ENCODE measurements at regions not wholly inside any gene's neighbourhood (a gene's known extent, or its start where the extent isn't known, plus 50 kb on each side); places are given as distances from the start of the nearest gene placed in this dataset.

DNA sequence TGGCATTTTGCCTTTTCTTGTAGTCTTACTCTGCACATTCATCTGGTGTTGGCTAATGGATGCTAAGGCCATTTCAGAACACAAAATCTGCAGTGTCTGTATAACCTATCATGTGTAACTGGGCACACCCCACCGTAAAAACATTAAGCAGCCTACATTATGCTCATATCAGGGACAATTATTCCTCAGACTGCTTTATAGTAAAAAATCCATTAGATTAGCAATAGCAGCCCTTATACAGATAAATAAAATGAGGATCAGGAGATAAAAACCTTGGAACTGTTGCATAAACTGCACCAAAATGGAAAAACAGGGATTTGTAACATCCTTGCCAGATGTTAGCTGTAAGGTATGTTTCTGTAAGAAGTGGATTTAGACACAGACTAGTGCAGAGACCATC is 288.8 kb downstream of the HS3ST1 start:
- Mint-ChIP-seq H3K36me3 (ENCODE audit: unreplicated experiment) (no peaks in the 10 kb centered on the region), H3K4me3 (ENCODE audit: unreplicated experiment) (no peak overlapping the region), H3K4me1 (ENCODE audit: unreplicated experiment) (no peaks in the 10 kb centered on the region), H3K27me3 (ENCODE audit: unreplicated experiment) (no peaks in the 10 kb centered on the region), H3K27ac (ENCODE audit: unreplicated experiment) (no peak overlapping the region), H3K9me3 (ENCODE audit: unreplicated experiment) (peaks cover 24% of the 10 kb centered on the region)
- no peak for TF ChIP-seq CTCF (IDR thresholded peaks at IDR 0.05)
- no peak for DNase-seq (ENCODE audit: extremely low spot score, unreplicated experiment)

GRCh38 chr4:11138964-11139363 is 289.7 kb downstream of the HS3ST1 start:
- no peaks in the 10 kb centered on the region for H3K36me3 Mint-ChIP-seq (ENCODE audit: unreplicated experiment)
- DNase-seq (ENCODE audit: extremely low spot score, unreplicated experiment): no peak
- TF ChIP-seq CTCF (IDR thresholded peaks at IDR 0.05): no peak
- H3K27me3 Mint-ChIP-seq (ENCODE audit: unreplicated experiment): no peaks in the 10 kb centered on the region
- H3K4me1 Mint-ChIP-seq (ENCODE audit: unreplicated experiment): no peaks in the 10 kb centered on the region
- H3K9me3 Mint-ChIP-seq (ENCODE audit: unreplicated experiment): peaks cover 24% of the 10 kb centered on the region
- no peak overlapping the region for H3K4me3 Mint-ChIP-seq (ENCODE audit: unreplicated experiment)
- H3K27ac Mint-ChIP-seq (ENCODE audit: unreplicated experiment): no peak overlapping the region

- peaks cover 12% of the 10 kb centered on the region for H3K9me3 Mint-ChIP-seq (ENCODE audit: unreplicated experiment)
- no peak for TF ChIP-seq CTCF (IDR thresholded peaks at IDR 0.05)
- H3K27ac Mint-ChIP-seq (ENCODE audit: unreplicated experiment): no peak overlapping the region
- no peaks in the 10 kb centered on the region for H3K36me3 Mint-ChIP-seq (ENCODE audit: unreplicated experiment)
- H3K4me1 Mint-ChIP-seq (ENCODE audit: unreplicated experiment): no peaks in the 10 kb centered on the region
- H3K27me3 Mint-ChIP-seq (ENCODE audit: unreplicated experiment): no peaks in the 10 kb centered on the region
- H3K4me3 Mint-ChIP-seq (ENCODE audit: unreplicated experiment): no peak overlapping the region
- DNase-seq (ENCODE audit: extremely low spot score, unreplicated experiment): no peak
Observed at GRCh38 chr4:11134705-11135104, 294.0 kb downstream of the HS3ST1 start.

DNA sequence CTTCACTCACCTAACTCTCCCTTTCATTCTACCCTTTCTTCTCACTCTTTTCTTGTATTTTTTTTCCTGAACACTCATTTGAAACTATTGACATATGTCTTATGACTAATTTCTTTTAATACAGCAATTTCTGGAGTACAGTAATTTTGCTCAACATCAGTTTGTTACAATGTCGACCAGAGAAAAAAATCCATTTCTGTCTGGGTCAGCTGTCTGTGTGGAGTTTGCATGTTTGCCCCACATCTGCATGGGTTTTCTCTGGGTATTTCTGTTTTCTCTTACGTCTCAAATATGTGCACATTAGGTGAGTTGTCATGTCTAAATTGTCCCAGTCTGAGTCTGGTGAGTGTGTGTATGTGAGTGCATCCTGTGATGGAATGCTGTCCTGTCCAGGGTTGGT is 294.8 kb downstream of the HS3ST1 start:
- DNase-seq (ENCODE audit: extremely low spot score, unreplicated experiment): no peak
- Mint-ChIP-seq H3K27ac (ENCODE audit: unreplicated experiment) (no peak overlapping the region), H3K4me3 (ENCODE audit: unreplicated experiment) (no peak overlapping the region), H3K9me3 (ENCODE audit: unreplicated experiment) (peaks cover 12% of the 10 kb centered on the region), H3K36me3 (ENCODE audit: unreplicated experiment) (no peaks in the 10 kb centered on the region), H3K4me1 (ENCODE audit: unreplicated experiment) (no peaks in the 10 kb centered on the region), H3K27me3 (ENCODE audit: unreplicated experiment) (no peaks in the 10 kb centered on the region)
- TF ChIP-seq CTCF (IDR thresholded peaks at IDR 0.05): no peak

DNA sequence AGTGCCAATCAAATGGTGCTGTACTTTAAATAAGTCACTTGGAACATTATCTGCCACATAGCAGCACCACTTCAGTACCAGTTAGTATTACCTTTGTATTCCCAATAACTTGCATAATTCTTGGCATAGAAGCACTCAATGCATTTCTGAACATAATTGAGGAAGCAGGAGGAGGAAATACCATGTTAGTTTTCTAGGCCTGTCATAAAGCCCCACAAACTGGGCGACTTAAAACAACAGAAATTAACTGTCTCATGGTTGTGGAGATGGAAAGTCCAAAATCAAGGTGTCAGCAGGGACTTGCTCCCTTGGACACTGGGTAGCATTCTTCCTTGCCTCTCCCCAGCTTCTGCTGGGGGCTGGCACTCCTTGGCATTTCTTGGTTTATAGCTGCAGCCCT is 296.2 kb downstream of the HS3ST1 start:
- no peak for DNase-seq (ENCODE audit: extremely low spot score, unreplicated experiment)
- Mint-ChIP-seq H3K9me3 (ENCODE audit: unreplicated experiment) (peaks cover 8% of the 10 kb centered on the region), H3K36me3 (ENCODE audit: unreplicated experiment) (no peaks in the 10 kb centered on the region), H3K27ac (ENCODE audit: unreplicated experiment) (no peak overlapping the region), H3K4me1 (ENCODE audit: unreplicated experiment) (no peaks in the 10 kb centered on the region), H3K27me3 (ENCODE audit: unreplicated experiment) (no peaks in the 10 kb centered on the region), H3K4me3 (ENCODE audit: unreplicated experiment) (no peak overlapping the region)
- no peak for TF ChIP-seq CTCF (IDR thresholded peaks at IDR 0.05)
